Natural killer cell (primary cell): ENCODE measurements at regions not wholly inside any gene's neighbourhood (a gene's known extent, or its start where the extent isn't known, plus 50 kb on each side); places are given as distances from the start of the nearest gene placed in this dataset.

ENCODE experiments used
- ATAC-seq, 3 donors: fragments of 150-1000 bp in 2 of 3; fragments of 200-7000 bp in 1 of 3; cut with Tn5 transposase; 1 replicate in 1 of 3; 2 replicates in 2 of 3; pipeline ENCODE4 v1.10.0; 2021; ENCODE audit warnings: mild to moderate bottlenecking in 2 of 3, moderate library complexity in 2 of 3
- DNase-seq, 2 donors: peaks; one replicate each; pipeline versions ENCODE4 v3.0.0 to v3.0.0-alpha.2; 2013 to 2021; ENCODE audit warnings: mixed read lengths in 1 of 2
- H3K27ac ChIP-seq: one replicate; pipeline ENCODE4 v1.5.1; 2013; ENCODE audit warnings: mild to moderate bottlenecking, low read length
- H3K27me3 ChIP-seq: one replicate; pipeline ENCODE4 v1.6.1; 2013; ENCODE audit warnings: low read length; ENCODE audit not compliant: control insufficient read depth, insufficient read depth
- H3K36me3 ChIP-seq: one replicate; pipeline ENCODE4 v1.6.1; 2013; ENCODE audit warnings: low read length; ENCODE audit not compliant: control insufficient read depth, insufficient read depth
- H3K4me1 ChIP-seq: one replicate; pipeline ENCODE4 v1.6.1; 2013; ENCODE audit warnings: low read length; ENCODE audit not compliant: control insufficient read depth, insufficient read depth
- H3K4me3 ChIP-seq: one replicate; pipeline ENCODE4 v1.5.1; 2013; ENCODE audit warnings: low read length
- H3K9me3 ChIP-seq: one replicate; pipeline ENCODE4 v1.6.1; 2013; ENCODE audit warnings: low read length; ENCODE audit not compliant: control insufficient read depth, insufficient read depth
- H3K27ac Mint-ChIP-seq, 2 donors: one replicate each; pipeline ENCODE4 v1.8.0; 2022; ENCODE audit warnings: mild to moderate bottlenecking in 2 of 2, mixed read lengths in 2 of 2, moderate library complexity in 1 of 2
- H3K27me3 Mint-ChIP-seq, 2 donors: one replicate each; pipeline ENCODE4 v1.8.0; 2022; ENCODE audit warnings: low read depth in 2 of 2, mixed read lengths in 2 of 2
- H3K36me3 Mint-ChIP-seq: one replicate; pipeline ENCODE4 v1.8.0; 2022; ENCODE audit warnings: mixed read lengths
- H3K4me1 Mint-ChIP-seq, 2 donors: one replicate each; pipeline ENCODE4 v1.8.0; 2022; ENCODE audit warnings: mixed read lengths in 2 of 2
- H3K4me3 Mint-ChIP-seq: one replicate; pipeline ENCODE4 v1.8.0; 2022; ENCODE audit warnings: mild to moderate bottlenecking, moderate library complexity, mixed read lengths
- H3K9me3 Mint-ChIP-seq, 2 donors: one replicate each; pipeline ENCODE4 v1.8.0; 2022; ENCODE audit warnings: mixed read lengths in 2 of 2
- WGBS: methylation state at CpG from one replicate; pipeline ENCODE4 v1.1.7; 2013; ENCODE audit warnings: missing lambda C conversion rate; ENCODE audit not compliant: insufficient coverage; 5-methylcytosine and 5-hydroxymethylcytosine counted together
- intact Hi-C: fragments of 100-400 bp; cut with micrococcal nuclease; formaldehyde crosslinking; loops from one replicate; pipeline ENCODE4 v1.14.2; 2022
- TF ChIP-seq, protein P1 (sequence below): fragments of 200-600 bp; IDR thresholded peaks from one replicate; pipeline ENCODE4 v1.8.0; 2022; ENCODE audit warnings: antibody characterized with exemption

DNA sequence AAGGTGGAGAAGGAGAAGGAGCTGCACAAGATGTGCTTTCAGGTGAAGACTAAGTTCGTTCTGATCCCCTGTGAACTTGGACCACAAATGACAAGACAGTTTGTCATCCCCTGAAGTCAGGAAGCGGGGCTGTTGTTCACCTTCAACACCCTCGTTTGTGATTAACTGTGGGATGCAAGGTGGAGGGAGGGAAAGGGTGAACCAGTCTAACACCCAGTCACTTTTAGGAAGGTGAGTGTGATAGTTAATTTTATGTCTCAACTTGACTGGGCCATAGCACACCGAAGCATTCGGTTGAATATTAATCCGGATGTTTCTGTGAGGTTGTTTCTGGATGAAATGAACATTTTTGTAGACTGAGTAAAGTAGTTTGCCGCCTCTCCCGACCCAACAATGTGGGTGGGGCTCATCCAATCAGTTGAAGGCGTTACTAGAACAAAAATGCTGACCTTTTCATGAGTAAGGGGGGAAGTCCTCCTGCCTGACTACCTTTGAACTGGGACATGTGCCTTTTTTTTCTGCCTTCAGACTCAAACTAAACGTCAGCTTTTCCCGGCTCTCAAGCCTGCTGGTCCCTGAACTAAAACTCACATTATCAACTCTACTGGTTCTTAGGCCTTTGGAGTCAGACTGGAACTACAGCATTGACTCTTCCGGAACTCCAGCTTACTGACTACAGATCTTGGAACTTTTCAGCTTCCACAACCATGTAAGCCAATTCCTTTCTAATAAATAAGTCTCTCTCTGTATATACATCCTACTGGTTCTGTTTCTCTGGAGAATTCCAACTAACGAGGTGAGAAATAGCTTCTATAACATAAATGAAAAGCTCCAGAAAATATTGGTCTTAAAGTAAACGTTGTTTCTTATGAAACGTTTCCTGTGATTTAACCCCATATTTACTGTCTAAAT, 264.0 kb upstream of the SLITRK3 start:
- TF ChIP-seq, protein P1, sequence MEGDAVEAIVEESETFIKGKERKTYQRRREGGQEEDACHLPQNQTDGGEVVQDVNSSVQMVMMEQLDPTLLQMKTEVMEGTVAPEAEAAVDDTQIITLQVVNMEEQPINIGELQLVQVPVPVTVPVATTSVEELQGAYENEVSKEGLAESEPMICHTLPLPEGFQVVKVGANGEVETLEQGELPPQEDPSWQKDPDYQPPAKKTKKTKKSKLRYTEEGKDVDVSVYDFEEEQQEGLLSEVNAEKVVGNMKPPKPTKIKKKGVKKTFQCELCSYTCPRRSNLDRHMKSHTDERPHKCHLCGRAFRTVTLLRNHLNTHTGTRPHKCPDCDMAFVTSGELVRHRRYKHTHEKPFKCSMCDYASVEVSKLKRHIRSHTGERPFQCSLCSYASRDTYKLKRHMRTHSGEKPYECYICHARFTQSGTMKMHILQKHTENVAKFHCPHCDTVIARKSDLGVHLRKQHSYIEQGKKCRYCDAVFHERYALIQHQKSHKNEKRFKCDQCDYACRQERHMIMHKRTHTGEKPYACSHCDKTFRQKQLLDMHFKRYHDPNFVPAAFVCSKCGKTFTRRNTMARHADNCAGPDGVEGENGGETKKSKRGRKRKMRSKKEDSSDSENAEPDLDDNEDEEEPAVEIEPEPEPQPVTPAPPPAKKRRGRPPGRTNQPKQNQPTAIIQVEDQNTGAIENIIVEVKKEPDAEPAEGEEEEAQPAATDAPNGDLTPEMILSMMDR, result no peak
- no peaks in the 10 kb centered on the region for H3K4me1 ChIP-seq
- no peak overlapping the region for H3K4me3 Mint-ChIP-seq

DNA sequence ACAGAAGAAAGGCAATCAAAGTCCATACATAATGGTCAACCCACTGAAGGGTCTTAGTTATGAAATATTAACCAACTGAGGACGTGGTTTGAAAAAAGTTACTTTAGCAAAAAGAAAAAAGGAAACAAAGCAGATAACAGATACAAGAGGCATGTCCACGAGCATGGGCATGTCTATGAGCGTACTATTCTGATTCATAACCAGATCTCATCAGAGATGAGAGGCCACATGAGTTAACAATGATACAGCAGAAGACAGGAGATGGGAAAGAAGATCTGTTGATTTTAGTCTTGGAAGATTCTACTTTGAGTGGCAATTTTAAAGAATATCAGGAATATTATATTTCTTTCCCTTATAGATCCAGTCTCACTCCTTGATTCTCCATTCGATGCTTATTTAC, 262.9 kb upstream of the SLITRK3 start:
- H3K4me3 Mint-ChIP-seq, result no peak overlapping the region
- ATAC-seq (no peak), DNase-seq (no peak)
- intact Hi-C loops, result no loop called here
- TF ChIP-seq, protein P1, result no peak
- H3K36me3 Mint-ChIP-seq, result no peaks in the 10 kb centered on the region
- Histone ChIP-seq H3K27me3 (no peaks in the 10 kb centered on the region), H3K4me3 (no peak overlapping the region), H3K36me3 (no peaks in the 10 kb centered on the region), H3K4me1 (no peaks in the 10 kb centered on the region), H3K9me3 (peaks cover 9% of the 10 kb centered on the region), H3K27ac (no peak overlapping the region)
- H3K9me3 Mint-ChIP-seq, result peaks cover 7 to 16% of the 10 kb centered on the region in 2 donors
- H3K4me1 Mint-ChIP-seq, result no peaks in the 10 kb centered on the region
- H3K27ac Mint-ChIP-seq, result no peak overlapping the region
- WGBS, result 65% methylated on average over 3 of the region's 4 CpGs
- no peaks in the 10 kb centered on the region for H3K27me3 Mint-ChIP-seq

More for the DNA sequence above, 264.0 kb upstream of the SLITRK3 start:
- no peak overlapping the region for H3K27ac Mint-ChIP-seq
- Histone ChIP-seq H3K4me3 (no peak overlapping the region), H3K27me3 (no peaks in the 10 kb centered on the region), H3K9me3 (peaks cover 2% of the 10 kb centered on the region), H3K27ac (no peak overlapping the region), H3K36me3 (no peaks in the 10 kb centered on the region)
- DNase-seq (no peak), ATAC-seq (no peak)
- H3K27me3 Mint-ChIP-seq, result no peaks in the 10 kb centered on the region
- no peaks in the 10 kb centered on the region for H3K4me1 Mint-ChIP-seq
- no peaks in the 10 kb centered on the region for H3K36me3 Mint-ChIP-seq
- intact Hi-C loops, result no loop called here
- H3K9me3 Mint-ChIP-seq, result peaks cover 7 to 16% of the 10 kb centered on the region in 2 donors
- 74% methylated on average over 12 of the region's 15 CpGs for WGBS

DNA sequence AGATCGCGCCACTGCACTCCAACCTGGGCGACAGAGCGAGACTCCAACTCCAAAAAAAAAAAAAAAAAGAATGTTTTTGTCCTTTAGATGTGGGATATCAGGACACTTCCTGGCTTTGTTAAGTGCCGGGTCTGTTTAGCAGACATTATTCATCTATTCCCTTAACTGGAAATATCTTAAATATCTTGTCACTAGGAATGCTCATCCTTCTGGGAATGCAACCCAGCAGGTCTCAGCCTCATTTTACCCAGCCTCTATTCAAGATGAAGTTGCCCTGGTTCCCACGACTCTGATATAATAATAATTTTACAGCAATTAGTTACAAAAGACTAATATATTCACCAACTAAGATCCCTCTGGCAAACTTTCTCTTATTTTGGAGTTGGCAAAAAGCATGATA, 260.9 kb upstream of the SLITRK3 start:
- DNase-seq (no peak), ATAC-seq (no peak)
- intact Hi-C loops, result no loop called here
- Mint-ChIP-seq H3K27ac (no peak overlapping the region), H3K36me3 (peaks cover 15% of the 10 kb centered on the region), H3K4me3 (no peak overlapping the region), H3K4me1 (no peaks in the 10 kb centered on the region), H3K27me3 (no peaks in the 10 kb centered on the region), H3K9me3 (peaks cover 7 to 19% of the 10 kb centered on the region in 2 donors)
- TF ChIP-seq, protein P1, result no peak
- Histone ChIP-seq H3K4me3 (no peak overlapping the region), H3K27me3 (no peaks in the 10 kb centered on the region), H3K4me1 (no peaks in the 10 kb centered on the region), H3K36me3 (no peaks in the 10 kb centered on the region), H3K9me3 (peaks cover 9% of the 10 kb centered on the region), H3K27ac (no peak overlapping the region)
- 96% methylated on average over 4 of the region's 6 CpGs for WGBS
